ENCODE measurements at regions not wholly inside any gene's neighbourhood (a gene's known extent, or its start where the extent isn't known, plus 50 kb on each side); places are given as distances from the start of the nearest gene placed in this dataset.

DNA sequence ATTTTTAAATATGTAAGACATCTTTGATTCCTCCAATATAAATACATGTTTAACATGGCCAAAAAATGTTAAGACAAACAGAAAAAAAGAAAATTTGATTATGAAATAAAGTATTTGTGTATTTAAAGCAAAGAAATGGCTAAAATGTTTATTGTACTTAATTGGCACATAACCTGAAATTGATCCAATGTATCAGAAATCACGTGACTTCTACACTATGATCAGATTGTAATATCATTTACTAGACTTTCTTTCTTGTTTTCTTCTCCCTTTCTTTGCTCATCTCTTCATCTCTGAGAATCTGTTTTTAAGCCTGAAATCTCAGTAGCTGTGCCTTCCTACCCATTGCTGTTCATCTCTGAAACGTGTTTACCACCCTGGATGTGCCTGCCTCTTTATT lies 420.3 kb downstream of the RSL24D1 start:
- TF ChIP-seq ZFP30 (CRISPR knock-in tag; IDR thresholded peaks at IDR 0.05) (no peak), OSR1 (CRISPR knock-in tag; IDR thresholded peaks at IDR 0.05) (no peak), TCF4 (CRISPR knock-in tag; IDR thresholded peaks at IDR 0.05; ENCODE audit: borderline replicate concordance) (no peak), SNAI2 (CRISPR knock-in tag; IDR thresholded peaks at IDR 0.05) (no peak), ISL1 (CRISPR knock-in tag; IDR thresholded peaks at IDR 0.05) (no peak), ZNF565 (CRISPR knock-in tag; conservative IDR thresholded peaks at IDR 0.05; ENCODE audit: low read depth) (no peak), TOX (CRISPR knock-in tag; IDR thresholded peaks at IDR 0.05; ENCODE audit: borderline replicate concordance) (no peak)
- TF ChIP-seq, protein P1, sequence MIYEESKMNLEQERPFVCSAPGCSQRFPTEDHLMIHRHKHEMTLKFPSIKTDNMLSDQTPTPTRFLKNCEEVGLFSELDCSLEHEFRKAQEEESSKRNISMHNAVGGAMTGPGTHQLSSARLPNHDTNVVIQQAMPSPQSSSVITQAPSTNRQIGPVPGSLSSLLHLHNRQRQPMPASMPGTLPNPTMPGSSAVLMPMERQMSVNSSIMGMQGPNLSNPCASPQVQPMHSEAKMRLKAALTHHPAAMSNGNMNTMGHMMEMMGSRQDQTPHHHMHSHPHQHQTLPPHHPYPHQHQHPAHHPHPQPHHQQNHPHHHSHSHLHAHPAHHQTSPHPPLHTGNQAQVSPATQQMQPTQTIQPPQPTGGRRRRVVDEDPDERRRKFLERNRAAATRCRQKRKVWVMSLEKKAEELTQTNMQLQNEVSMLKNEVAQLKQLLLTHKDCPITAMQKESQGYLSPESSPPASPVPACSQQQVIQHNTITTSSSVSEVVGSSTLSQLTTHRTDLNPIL (CRISPR knock-in tag; IDR thresholded peaks at IDR 0.05; ENCODE audit: low read depth): no peak
- TF ChIP-seq, protein P2, sequence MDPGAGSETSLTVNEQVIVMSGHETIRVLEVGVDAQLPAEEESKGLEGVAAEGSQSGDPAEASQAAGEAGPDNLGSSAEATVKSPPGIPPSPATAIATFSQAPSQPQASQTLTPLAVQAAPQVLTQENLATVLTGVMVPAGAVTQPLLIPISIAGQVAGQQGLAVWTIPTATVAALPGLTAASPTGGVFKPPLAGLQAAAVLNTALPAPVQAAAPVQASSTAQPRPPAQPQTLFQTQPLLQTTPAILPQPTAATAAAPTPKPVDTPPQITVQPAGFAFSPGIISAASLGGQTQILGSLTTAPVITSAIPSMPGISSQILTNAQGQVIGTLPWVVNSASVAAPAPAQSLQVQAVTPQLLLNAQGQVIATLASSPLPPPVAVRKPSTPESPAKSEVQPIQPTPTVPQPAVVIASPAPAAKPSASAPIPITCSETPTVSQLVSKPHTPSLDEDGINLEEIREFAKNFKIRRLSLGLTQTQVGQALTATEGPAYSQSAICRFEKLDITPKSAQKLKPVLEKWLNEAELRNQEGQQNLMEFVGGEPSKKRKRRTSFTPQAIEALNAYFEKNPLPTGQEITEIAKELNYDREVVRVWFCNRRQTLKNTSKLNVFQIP (CRISPR knock-in tag; IDR thresholded peaks at IDR 0.05; ENCODE audit: borderline replicate concordance, low read depth): no peak
- TF ChIP-seq, protein P3, sequence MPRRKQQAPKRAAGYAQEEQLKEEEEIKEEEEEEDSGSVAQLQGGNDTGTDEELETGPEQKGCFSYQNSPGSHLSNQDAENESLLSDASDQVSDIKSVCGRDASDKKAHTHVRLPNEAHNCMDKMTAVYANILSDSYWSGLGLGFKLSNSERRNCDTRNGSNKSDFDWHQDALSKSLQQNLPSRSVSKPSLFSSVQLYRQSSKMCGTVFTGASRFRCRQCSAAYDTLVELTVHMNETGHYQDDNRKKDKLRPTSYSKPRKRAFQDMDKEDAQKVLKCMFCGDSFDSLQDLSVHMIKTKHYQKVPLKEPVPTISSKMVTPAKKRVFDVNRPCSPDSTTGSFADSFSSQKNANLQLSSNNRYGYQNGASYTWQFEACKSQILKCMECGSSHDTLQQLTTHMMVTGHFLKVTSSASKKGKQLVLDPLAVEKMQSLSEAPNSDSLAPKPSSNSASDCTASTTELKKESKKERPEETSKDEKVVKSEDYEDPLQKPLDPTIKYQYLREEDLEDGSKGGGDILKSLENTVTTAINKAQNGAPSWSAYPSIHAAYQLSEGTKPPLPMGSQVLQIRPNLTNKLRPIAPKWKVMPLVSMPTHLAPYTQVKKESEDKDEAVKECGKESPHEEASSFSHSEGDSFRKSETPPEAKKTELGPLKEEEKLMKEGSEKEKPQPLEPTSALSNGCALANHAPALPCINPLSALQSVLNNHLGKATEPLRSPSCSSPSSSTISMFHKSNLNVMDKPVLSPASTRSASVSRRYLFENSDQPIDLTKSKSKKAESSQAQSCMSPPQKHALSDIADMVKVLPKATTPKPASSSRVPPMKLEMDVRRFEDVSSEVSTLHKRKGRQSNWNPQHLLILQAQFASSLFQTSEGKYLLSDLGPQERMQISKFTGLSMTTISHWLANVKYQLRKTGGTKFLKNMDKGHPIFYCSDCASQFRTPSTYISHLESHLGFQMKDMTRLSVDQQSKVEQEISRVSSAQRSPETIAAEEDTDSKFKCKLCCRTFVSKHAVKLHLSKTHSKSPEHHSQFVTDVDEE (CRISPR knock-in tag; IDR thresholded peaks at IDR 0.05): no peak

Measured in SK-N-SH treated with all-trans-retinoic acid at 6 μM for 48 hours (cell line).